GM21529 (cell line): ENCODE measurements at regions not wholly inside any gene's neighbourhood (a gene's known extent, or its start where the extent isn't known, plus 50 kb on each side); places are given as distances from the start of the nearest gene placed in this dataset.

Experiments
- ATAC-seq: cut with Tn5 transposase; IDR thresholded peaks from one replicate; pipeline ENCODE4 v1.9.1; 2021; ENCODE audit not compliant: unreplicated experiment

- ATAC-seq, result peak; percentile 75
Observed at GRCh38 chr5:107294211-107294550, 376.6 kb downstream of the EFNA5 start.

- peak; percentile 21 for ATAC-seq
Observed at GRCh38 chr5:107293541-107294210, 377.1 kb downstream of the EFNA5 start.

- no peak for ATAC-seq
Observed at GRCh38 chr5:107291866-107292265, 378.9 kb downstream of the EFNA5 start.

DNA sequence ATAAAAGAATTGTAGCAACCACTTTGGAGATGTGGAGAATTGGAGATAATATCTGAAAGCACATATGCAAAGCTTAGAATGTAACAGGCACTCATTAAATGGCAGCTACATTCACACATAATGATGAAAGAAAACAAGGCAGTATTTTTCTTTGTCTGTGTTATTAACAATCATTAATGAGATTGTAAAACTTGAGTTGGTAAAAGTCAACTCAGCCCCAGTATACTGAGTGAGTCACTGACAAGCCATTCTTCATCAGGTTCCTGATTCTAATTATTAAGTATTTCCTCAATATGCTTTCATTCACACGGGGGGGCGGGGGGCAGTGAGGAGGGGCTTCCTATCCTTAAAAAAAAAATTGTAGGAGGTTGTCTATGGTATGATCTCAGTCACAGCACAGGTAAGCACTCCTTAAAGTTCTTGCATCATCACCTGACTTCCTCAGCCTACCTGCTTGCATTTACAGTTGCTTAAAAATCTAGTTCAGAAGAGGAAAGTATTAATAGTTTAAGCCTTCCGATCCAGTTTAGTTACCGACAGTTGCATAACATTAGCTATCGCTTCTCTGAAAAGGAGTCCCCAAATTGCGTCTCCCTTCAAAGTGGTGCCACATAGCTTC lies 379.8 kb downstream of the EFNA5 start:
- no peak for ATAC-seq

DNA sequence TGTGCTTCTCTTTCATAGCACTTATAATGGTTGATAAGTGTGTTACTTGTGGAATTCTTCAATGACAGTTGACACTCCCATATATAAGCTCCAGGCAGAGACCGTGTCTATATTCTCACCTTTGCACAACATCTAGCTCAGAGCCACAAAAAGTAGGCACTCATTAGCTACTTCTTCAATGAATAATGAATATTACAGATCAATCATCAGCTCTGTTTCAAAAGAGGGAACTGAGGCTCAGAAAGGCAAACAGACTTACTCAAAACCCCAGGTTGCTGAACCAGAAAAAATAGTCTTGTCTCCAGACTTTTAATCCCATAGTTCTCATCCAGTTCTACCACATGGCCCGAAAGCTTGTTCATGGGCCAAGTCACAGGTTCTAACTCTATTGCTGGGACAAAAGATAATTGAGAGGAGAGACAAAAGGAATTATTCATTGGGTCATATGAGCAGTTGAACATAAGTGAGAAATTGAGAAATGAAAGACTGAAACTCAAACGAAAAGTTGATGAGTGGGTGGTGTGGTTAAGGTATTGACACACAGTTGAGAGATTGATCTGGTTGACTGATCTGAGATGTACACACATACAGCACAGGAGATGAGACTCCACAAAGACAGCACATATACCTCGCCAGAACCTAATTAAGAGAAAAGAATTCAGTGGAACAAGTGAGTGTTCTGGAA lies 381.6 kb downstream of the EFNA5 start:
- peak; percentile 84 for ATAC-seq

GRCh38 chr5:107286447-107287098 lies 384.2 kb downstream of the EFNA5 start:
- ATAC-seq, result no peak

DNA sequence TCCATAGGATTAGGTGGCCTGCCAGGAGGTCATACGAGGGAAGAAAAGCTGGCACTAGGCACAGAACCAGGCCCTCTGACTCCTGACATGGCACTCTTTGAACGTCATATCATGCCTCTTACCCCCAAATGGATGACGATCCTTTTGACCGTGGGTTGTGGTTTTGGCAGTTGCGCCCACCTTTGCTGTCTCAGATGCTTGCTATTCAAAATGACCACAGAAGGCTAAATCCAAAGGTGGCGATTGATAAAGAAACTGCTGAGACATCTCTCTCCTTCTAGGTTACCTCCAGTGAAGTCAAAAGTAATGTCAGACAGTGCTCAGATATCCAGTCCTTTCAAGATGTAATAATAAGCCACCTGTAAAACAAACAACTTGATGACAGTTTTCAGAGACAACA lies 385.0 kb downstream of the EFNA5 start:
- ATAC-seq, result peak; percentile 19

GRCh38 chr5:107284822-107285525 lies 385.8 kb downstream of the EFNA5 start:
- no peak for ATAC-seq

GRCh38 chr5:107282061-107282460 lies 388.7 kb downstream of the EFNA5 start:
- ATAC-seq, result no peak

DNA sequence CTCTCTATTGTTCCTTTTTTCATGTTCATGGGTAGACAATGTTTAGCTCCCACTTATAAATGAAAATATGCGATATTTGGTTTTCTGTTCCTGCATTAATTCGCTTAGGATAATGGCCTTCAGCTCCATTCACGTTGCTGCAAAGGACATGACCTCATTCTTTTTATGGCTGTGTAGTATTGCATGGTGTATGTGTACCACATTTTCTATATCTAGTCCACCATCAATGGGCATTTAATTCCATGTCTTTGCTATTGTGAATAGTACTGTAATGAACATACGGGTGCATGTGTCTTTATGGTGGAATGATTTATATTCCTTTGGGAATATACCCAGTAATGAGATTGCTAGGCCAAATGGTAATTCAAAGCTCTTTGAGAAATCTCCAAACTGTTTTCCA lies 392.0 kb downstream of the EFNA5 start:
- no peak for ATAC-seq

GRCh38 chr5:107277485-107278125 lies 393.1 kb downstream of the EFNA5 start:
- no peak for ATAC-seq

DNA sequence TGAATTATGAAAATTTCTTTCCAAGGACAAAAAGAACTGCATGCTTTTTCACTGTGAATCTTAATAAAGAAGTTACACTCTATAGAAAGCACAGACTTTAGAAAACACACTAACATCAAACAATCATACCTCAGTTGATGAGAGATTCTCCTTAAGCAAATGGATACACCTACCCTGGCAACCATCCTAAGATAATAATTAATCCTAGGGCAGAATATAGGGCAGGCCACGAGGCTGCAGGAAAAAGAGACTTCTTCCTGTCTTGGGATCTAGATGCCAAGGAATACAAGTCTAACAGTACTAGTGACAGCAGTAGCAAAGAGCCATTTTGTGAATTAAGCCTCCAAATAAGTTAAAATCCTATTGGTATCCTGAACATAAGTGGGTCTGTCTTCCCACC lies 395.4 kb downstream of the EFNA5 start:
- no peak for ATAC-seq

DNA sequence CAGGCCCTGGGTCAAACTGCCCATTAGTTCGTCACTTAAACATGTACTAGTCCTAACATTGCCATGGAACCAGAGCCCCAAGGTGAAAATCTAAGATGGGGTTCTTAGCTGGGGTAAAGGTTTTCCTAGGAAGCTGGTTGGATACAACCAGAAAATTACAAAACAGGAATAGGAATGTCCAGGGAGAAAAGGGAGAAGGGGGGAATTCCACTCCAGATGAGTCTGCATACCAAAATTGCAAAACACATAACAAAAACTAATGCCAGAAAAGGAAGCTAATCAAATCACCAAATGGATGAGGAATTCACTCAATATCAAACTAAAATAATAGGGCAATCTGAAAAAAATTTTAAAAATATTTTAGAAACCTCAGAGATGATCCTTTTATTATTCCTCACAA lies 396.2 kb downstream of the EFNA5 start:
- ATAC-seq, result no peak

- no peak for ATAC-seq
Observed at GRCh38 chr5:107272954-107273353, 397.8 kb downstream of the EFNA5 start.

DNA sequence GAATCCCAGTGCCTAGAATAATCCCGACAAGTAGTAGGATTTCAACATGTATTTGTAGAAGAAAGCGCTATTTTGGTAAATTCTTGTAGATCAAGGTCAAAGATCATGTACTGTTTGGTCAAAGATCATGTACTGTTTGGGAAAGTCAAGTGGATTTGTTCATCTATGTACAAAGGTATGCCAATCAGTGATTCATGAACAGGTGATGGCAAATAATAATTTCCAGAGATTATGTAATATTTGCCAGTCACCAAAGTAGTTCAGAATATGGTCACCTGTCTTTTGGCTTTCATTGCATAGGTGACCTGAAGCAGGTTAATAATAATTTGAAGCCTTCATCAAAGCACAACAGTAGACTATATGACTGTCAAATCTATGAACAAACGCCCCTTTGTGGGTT lies 398.2 kb downstream of the EFNA5 start:
- no peak for ATAC-seq

DNA sequence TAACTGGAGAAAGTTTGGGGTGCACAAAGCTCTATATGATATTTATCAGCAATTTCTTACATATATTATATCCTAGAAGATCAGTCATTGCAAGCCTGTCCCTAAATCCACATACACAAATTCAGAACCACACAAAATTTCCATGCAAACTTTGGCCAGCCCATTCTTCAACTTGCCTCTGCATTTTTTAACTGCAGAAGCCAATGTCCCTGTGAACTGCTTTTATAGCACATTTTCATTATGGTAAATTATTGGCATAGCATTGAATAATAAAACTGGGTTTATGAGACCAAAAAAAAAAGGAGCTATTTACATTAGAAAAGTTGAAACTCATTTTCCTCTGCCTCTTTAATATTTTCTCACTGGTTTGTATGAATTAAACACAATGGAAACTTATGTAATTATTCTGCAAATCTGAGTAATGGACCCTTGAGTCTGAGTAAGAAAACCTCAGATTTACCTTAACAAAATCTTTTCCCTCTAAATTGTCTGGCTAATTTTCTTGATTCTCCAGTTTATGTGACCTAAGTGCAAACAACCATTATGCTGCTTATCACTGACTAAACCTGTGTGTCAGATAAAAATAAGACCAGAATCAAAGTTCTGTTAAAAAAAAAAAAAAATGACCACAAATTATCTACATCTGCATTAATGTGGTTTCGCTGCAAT lies 398.9 kb downstream of the EFNA5 start:
- ATAC-seq, result no peak

- no peak for ATAC-seq
Observed at GRCh38 chr5:107270561-107270960, 400.2 kb downstream of the EFNA5 start.

- no peak for ATAC-seq
Observed at GRCh38 chr5:107269678-107270077, 401.1 kb downstream of the EFNA5 start.

- no peak for ATAC-seq
Observed at GRCh38 chr5:107269256-107269655, 401.5 kb downstream of the EFNA5 start.

DNA sequence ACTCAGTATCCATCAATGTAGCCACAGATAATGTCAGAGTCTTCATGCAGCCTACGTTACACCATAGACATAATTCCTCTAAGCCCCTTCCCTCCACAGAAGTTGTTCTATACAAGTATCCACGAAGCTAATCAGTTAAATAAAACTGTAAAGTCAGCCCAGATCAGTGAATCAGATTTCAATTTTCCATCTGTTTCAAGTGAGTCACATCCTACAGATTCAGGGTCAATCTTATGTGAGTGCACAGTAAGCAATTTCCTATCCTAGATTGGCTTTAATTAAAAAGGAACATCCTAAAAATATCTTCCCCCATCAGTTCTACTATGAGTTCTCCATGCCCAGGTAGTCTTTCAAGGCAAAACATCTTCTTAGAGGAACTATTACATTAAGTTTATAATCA lies 402.5 kb downstream of the EFNA5 start:
- ATAC-seq, result no peak
